PFSK-1 (cell line): ENCODE measurements at regions not wholly inside any gene's neighbourhood (a gene's known extent, or its start where the extent isn't known, plus 50 kb on each side); places are given as distances from the start of the nearest gene placed in this dataset.

Source experiments
- POLR2AphosphoS5 ChIP-seq: IDR thresholded peaks from 2 replicates; pipeline ENCODE4 v1.6.1; 2012; ENCODE audit warnings: low read depth, mild to moderate bottlenecking, control low read depth, low read length, moderate library complexity
- REST ChIP-seq, 2 experiments: IDR thresholded peaks; 2 replicates each; pipeline versions ENCODE4 v1.6.1 to v1.8.0; 2011 to 2012; ENCODE audit warnings: low read depth in 2 of 2, low read length in 2 of 2, control low read depth in 1 of 2, inconsistent platforms in 1 of 2, mild to moderate bottlenecking in 1 of 2, moderate library complexity in 1 of 2; ENCODE audit not compliant: insufficient read depth in 1 of 2
- SIN3A ChIP-seq: IDR thresholded peaks from 2 replicates; pipeline ENCODE4 v1.6.1; 2012; ENCODE audit warnings: mild to moderate bottlenecking, low read length, moderate library complexity, borderline replicate concordance; ENCODE audit not compliant: insufficient read depth
- TAF1 ChIP-seq: IDR thresholded peaks from 2 replicates; pipeline ENCODE4 v1.6.1; 2012; ENCODE audit warnings: low read length, control low read depth, borderline replicate concordance; ENCODE audit not compliant: insufficient read depth

- TF ChIP-seq POLR2AphosphoS5, result no peak
- no peak for TF ChIP-seq TAF1
- no peak for TF ChIP-seq SIN3A
- no peak for TF ChIP-seq REST (IDR thresholded peaks at IDR 0.05; ENCODE audit: insufficient read depth in 1 of 2, low read depth in 2 of 2, low read length in 2 of 2)
Measured at GRCh38 chr22:47345025-47345424, 582.6 kb downstream of the TBC1D22A start.
